GM12892 (cell line): ENCODE measurements at regions not wholly inside any gene's neighbourhood (a gene's known extent, or its start where the extent isn't known, plus 50 kb on each side); places are given as distances from the start of the nearest gene placed in this dataset.

Source experiments
- POLR2A ChIP-seq: IDR thresholded peaks from 2 replicates; pipeline ENCODE4 v1.6.1; 2011; ENCODE audit warnings: low read depth, low read length, control low read depth
- POLR2AphosphoS5 ChIP-seq: IDR thresholded peaks from 2 replicates; pipeline ENCODE4 v1.6.1; 2011; ENCODE audit warnings: low read depth, low read length, control low read depth
- TAF1 ChIP-seq: IDR thresholded peaks from 2 replicates; pipeline ENCODE4 v1.6.1; 2011; ENCODE audit warnings: low read depth, mild to moderate bottlenecking, control low read depth, low read length, borderline replicate concordance

- no peak for TF ChIP-seq POLR2A
- TF ChIP-seq POLR2AphosphoS5: no peak
- TF ChIP-seq TAF1: no peak
Measured at GRCh38 chr12:42704810-42705401, 115.4 kb upstream of the PRICKLE1 start.
